ENCODE measurements at regions not wholly inside any gene's neighbourhood (a gene's known extent, or its start where the extent isn't known, plus 50 kb on each side); places are given as distances from the start of the nearest gene placed in this dataset.

- DNase-seq = peak; percentile 66
- peak; percentile 77 for ATAC-seq
- intact Hi-C loops (cut with micrococcal nuclease) = no loop called here
Observed at GRCh38 chr7:32163141-32163806, 93.1 kb upstream of the PDE1C start.

- ATAC-seq (no peak), DNase-seq (no peak)
- intact Hi-C loops (cut with micrococcal nuclease) = no loop called here
Observed at GRCh38 chr7:32161708-32162107, 91.5 kb upstream of the PDE1C start.

DNA sequence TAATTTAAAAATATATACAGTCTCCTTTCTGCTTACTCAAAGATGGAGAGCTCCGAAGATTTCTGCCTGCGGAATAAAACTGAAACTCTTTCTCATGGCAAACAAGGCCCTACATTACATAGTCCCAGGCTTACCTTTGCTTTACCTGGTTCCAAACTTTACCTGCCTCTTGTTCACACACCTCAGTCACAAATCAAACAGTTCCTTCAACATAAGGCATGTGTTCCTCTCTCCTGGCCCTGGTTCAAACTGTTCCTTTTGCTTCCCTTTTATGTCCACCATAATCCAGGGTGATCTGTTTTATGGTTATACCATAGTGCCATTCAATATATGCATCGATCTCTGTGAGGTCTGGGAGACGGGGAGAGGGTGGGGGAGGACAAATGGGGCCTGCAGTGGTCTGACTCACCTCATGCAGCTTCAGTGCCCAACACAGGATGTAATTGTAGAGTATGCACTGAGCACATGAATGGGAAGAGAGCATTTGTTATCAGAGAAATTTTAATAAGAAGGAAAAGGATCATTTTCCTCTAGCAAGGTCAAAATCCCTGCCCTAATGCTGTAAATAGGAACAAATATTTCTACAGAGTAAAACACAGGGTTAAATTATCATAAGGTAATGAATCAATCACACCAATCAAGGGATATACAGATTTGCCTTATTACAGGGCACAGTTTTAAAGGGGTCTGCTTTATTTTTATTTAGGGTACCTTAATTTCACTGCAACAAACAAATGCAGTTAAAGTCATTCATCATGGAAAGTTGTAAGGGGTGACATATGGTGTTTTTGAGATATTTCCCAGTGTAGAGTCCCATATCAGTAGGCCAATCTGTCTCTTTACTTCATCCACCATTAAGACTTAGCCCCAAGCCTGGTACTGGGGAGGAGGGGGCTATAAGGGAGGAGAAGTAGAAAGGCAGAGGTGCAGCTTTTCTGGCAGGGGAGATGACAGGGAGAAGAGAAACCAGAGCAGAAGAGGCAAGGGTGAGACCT, 88.8 kb upstream of the PDE1C start:
- DNase-seq (no peak), ATAC-seq (no peak)
- intact Hi-C loops (cut with micrococcal nuclease) = loop anchor here (5.0 kb wide), 1 partner anchor 87 kb away; the partner anchor contains the start of gene PDE1C

- peak; percentile 49 for DNase-seq
- intact Hi-C loops (cut with micrococcal nuclease) = loop anchor here (5.0 kb wide), 1 partner anchor 86 kb away; the partner anchor contains the start of gene PDE1C
- ATAC-seq = peak; percentile 78
Observed at GRCh38 chr7:32158076-32158475, 87.9 kb upstream of the PDE1C start.

DNA sequence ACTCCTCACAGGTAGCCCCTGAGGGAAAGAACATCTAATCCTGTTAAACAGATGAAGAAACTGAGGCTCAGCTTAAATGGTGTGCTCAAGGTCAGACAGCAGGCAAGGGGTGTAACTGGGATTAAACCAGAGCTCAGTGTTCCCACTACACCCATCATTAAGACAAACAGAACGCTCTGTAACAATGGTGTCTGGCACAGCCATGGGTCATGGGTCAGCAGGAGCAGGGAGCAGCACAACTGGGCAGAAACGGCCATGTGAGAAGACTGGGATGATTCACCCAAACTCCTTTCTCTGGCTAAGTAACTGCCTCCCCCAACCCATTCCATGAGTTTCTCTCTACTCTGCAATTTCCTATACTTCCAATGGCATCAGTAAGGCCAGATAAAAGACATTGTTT, 85.5 kb upstream of the PDE1C start:
- intact Hi-C loops (cut with micrococcal nuclease) = loop anchor here (5.0 kb wide), 1 partner anchor 83 kb away; the partner anchor contains the start of gene PDE1C
- ATAC-seq = peak; percentile 2

GRCh38 chr7:32154797-32155196, 84.6 kb upstream of the PDE1C start:
- DNase-seq (peak; percentile 83), ATAC-seq (peak; percentile 79)
- intact Hi-C loops (cut with micrococcal nuclease) = loop anchor here (5.0 kb wide), 1 partner anchor 82 kb away; the partner anchor contains the start of gene PDE1C

More for the DNA sequence above, 85.5 kb upstream of the PDE1C start:
- DNase-seq = no peak

DNA sequence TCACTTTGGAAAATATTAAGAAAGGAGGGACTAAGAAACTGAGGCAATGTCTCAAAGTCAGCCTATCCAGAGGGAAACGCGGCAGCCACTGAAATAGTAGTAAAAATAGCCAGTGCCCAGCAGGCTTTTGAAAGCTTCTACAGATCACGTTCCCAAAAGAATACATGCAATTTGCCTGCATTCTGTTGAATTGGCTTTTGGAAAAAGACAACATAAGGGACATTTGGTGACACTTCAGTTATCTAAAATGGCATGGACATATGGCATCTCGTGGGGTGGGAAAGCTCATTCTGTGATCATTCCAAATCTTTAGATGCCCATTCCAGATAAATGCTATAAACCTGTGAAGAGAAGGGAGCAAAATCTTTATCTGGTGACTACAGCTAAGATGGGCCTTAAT, 82.8 kb upstream of the PDE1C start:
- ATAC-seq (no peak), DNase-seq (no peak)
- intact Hi-C loops (cut with micrococcal nuclease) = no loop called here

DNA sequence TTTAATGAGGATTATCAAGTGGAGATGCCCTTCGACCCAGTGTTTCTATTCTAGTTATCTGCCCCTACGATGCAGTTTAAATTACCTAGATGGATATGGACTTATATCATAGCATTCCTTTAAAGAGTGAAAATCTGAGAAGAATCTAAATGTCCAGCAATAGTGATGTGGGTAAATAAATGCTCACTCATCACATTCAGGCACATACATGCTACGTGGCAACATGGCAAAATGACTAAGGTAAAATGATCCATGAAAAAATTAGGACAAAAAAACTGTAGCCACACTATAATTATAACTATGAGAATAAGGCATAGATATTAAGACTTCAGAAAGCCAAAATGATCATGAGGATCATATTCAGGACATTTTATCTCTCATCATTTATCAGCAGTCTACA, 82.4 kb upstream of the PDE1C start:
- ATAC-seq (no peak), DNase-seq (no peak)
- intact Hi-C loops (cut with micrococcal nuclease) = no loop called here

DNA sequence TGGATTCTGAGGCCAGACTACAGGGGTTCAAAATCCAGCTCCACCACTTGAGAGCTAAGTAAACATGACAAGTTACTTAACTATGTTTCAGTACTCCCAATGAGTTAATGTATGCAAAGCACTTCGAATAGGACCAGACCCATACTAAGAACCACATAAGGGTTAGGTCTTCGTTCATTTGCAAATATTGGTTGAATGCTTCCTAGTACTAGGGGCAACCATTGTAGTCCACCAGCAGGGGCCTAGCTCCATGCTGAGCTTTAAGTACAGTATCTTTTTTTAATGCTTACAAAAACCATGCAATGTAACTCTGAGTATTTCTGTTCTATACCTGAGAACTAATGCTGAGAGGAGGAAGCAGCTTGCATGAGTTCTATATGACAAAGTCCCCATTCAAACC, 80.4 kb upstream of the PDE1C start:
- ATAC-seq (no peak), DNase-seq (no peak)
- intact Hi-C loops (cut with micrococcal nuclease) = no loop called here

DNA sequence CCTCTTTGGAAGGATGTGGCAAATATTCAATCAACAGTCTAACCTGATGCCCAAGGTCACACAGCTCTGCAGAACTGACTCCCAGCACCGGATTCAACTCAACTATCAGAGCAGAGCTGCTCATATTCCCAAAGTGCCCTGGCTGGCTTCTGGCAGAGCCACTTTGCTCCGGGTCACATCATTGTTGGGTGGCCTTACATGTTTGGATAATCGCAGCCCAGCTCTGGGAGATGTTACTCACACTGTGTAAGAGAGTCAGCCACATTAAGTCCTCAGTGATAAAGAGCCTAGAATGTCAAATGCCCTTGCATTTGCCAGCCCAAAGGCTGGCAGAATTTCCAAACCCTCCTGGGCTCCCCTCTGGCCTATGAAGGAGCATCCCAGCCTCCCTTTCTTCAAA, 79.8 kb upstream of the PDE1C start:
- DNase-seq (peak; percentile 68), ATAC-seq (peak; percentile 92)
- intact Hi-C loops (cut with micrococcal nuclease) = no loop called here

GRCh38 chr7:32147546-32148268, 77.5 kb upstream of the PDE1C start:
- no peak for DNase-seq
- intact Hi-C loops (cut with micrococcal nuclease) = no loop called here
- no peak for ATAC-seq

DNA sequence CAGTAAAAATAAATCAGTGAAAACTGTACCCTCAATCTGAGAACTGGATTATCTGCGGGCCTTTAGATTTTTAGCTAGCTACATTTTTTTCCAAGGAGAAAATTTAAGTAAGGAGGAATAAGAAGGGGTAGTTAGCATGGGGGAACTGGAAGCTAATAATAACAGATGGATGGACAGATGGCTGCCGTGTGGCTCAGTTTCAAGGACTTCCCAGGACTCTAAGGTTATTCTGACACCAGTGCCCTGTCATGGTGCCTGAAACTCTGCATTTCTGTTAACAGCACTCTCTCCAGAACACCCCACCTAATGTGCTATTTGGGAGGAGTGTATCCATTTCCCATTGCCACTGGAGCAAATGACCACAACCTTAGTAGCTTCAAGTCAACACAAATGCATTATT, 75.7 kb upstream of the PDE1C start:
- intact Hi-C loops (cut with micrococcal nuclease) = no loop called here

GRCh38 chr7:32144676-32145075, 74.5 kb upstream of the PDE1C start:
- ATAC-seq = no peak
- intact Hi-C loops (cut with micrococcal nuclease) = no loop called here
- DNase-seq = no peak

More for the DNA sequence above, 75.7 kb upstream of the PDE1C start:
- ATAC-seq (no peak), DNase-seq (no peak)

- intact Hi-C loops (cut with micrococcal nuclease) = no loop called here
- no peak for ATAC-seq
- no peak for DNase-seq
Observed at GRCh38 chr7:32143301-32143700, 73.1 kb upstream of the PDE1C start.

DNA sequence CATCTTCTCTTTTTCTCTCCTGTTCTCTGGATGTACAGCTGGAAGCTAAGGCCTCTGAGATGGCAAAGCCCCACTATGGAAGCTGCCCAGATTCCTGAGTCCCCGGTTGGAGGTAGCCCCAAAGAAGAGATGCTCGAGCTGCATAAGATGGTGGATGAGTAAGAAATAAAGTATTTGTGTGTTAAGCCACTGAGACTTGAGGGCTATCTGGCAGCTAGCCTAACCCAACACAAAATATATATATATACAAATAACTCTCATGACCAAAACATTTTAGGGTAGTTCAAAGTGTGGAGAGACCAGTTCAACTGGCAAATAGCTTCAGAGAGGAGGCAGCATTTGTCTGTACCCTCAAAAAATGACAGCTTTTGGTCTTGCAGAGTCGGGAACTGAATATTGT, 72.4 kb upstream of the PDE1C start:
- ATAC-seq (no peak), DNase-seq (no peak)
- intact Hi-C loops (cut with micrococcal nuclease) = no loop called here

DNA sequence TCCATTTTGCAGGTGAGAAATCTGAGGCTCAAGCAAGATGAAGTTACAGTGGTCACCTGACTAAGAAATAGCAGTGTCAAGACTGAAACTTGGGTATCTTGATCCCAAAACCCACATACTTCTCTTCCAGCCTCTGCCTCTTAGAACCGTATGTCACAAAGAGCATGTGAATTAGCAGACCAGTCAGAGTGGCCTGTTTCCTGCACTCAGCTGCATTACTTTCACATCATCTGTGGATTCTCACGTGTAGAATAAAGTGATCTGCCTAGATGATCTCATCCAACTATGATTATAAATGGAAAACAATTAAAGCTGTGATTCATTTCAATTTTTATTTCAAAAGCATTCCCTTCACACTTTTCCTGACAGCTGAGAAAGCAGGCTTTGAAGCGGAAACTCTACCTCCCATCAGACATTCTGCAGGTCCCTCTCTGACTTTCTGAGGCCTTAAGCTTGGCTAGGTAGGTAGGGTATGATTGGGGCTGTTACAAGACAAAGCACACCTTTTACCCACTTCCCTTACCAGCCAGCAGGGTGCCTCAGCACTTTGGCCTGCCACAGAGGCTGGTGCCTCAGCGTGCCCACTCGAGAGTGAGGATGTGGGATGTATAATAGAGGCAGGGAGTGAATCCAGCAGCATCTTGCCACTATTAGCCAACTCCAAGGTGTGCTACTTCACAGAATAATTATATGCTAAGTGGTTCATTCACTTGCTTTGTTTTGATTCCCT, 70.2 kb upstream of the PDE1C start:
- intact Hi-C loops (cut with micrococcal nuclease) = no loop called here
- peak; percentile 43 for ATAC-seq
- DNase-seq = no peak

- ATAC-seq (no peak), DNase-seq (no peak)
- intact Hi-C loops (cut with micrococcal nuclease) = no loop called here
Observed at GRCh38 chr7:32137059-32137458, 66.9 kb upstream of the PDE1C start.

DNA sequence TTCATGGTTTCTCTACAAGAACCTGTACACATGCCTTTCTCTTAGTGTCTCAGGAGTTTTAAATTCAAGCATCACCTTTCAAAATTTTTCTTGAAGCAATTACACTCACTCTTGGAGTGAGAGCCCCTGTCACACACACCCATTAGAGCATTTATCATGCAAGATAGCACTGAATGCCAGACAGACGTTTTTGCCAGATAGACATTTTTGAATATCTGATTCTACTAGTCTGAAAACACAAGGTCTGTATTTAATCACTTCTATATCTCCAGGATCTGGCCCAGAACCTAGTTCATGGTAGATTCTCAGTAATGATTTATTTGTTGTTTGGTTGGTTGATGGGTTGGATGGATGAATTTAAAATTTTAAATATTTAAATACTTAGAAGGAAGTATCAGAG, 60.9 kb upstream of the PDE1C start:
- no peak for ATAC-seq
- intact Hi-C loops (cut with micrococcal nuclease) = no loop called here
- DNase-seq = no peak

DNA sequence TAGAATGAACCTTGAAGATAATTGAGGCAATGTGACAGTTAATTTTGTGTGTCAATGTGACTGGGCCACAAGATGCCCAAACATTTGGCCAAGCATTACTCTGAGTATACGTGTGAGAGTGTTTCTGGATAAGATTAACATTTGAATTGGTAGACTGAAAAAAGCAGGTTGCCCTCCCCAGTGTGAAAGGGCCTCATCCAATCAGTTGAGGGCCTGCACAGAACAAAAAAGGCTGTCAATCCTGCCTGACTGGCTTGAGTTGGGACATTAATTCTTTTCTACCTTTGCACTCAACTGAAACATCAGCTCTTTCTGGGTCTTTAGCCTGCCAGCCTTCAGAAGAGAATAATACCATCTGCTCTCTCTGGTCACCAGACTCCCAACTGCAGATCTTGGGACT, 56.6 kb upstream of the PDE1C start:
- intact Hi-C loops (cut with micrococcal nuclease) = no loop called here
- no peak for ATAC-seq

More for the DNA sequence above, 56.6 kb upstream of the PDE1C start:
- no peak for DNase-seq
